Glomerular visceral epithelial cell (primary cell): ENCODE measurements at regions not wholly inside any gene's neighbourhood (a gene's known extent, or its start where the extent isn't known, plus 50 kb on each side); places are given as distances from the start of the nearest gene placed in this dataset.

Source experiments
- DNase-seq: peaks from one replicate; pipeline ENCODE4 v3.0.0-alpha.2; 2016; ENCODE audit errors: extremely low spot score

DNA sequence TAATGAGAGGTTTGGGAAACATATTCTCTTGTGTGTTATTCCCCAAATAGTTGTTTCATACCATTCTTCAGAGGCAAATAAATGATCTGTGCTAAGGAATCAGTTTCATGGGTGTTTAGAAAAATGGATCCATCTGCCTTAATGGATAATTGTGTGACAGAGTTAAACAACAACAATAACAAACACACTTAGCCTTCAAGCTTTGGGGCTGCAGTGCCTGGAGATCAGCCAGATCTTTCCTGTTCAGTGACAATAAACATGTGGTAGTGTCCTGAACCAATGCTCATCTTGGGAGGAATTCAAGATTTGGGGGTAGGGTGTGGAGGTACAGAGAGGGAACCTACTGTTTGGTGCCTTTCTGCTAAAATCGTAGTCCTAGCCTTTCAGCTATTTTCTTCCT lies 93.7 kb upstream of the PRICKLE1 start:
- no peak for DNase-seq

DNA sequence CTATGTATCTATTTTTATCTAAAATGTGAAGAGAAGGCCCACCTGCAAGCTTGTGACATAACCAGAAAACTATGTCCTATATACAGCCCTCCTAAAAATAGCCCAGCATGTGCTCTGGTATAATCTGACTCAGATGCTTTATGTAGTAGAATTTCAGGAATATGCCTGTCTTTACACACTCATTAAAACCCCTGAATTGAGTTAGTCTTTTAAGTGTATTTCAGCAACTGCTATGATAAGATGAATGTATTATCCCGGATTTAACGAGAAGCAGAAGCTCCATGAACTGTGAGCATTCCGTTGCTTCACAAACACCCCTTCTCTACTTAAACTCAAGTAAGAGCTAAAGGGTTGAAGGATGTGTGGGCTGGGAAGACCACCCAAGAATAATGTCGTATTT lies 89.9 kb upstream of the PRICKLE1 start:
- DNase-seq, result peak; percentile 25

DNA sequence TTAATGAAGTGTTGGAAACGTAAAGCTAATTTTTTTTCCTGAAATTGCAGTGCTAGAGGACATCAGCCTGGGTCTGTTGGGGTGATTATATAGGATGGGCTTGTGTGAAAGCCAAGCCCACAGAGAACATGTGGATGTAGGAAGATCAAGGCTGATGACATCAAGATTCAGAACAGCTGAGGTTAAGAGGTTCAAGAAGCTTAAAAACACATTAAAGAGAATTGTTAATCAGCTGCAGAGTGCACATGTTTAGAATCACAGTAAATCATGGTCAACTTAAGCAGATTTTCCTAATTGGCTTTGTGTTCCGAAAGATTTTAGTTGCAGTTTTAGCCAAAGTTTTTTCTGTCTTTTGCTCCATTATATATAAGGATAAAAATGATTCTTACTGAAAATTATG lies 87.9 kb upstream of the PRICKLE1 start:
- no peak for DNase-seq

DNA sequence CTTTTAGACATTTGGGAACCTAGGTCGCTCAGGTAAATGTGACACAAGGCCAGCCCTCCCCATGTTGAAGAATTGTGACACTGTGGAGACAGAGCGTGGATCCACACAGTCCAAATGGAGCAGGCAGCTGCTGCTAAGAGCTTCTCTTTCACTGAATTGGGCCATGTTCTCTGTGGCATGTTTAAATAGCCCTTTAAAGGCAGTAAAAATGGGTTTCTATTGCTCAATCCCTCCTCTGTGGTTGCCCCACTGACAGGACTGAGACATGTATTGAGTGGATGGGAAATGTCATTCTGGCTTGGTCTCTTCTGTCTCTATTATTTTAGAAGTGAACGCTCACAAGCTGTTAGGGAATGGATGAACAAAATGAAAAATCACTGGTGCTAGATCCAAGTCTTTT lies 84.0 kb upstream of the PRICKLE1 start:
- DNase-seq, result no peak

DNA sequence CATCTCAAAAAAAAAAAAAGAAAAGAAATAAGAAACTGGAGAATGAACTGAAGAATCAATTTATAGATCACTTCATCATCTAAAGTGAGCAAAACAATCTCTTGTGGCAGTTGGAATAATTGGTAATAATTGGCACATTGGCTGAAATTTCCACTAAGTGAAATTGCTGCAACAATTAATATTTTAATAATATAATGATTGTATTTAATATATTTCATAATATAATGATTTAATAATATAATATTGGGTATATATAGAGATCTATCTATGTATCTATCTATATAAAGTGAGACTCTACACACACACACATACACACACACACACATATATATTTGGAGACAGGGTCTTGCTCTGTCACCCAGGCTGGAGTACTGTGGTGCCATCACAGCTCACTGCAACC lies 81.2 kb upstream of the PRICKLE1 start:
- no peak for DNase-seq

DNA sequence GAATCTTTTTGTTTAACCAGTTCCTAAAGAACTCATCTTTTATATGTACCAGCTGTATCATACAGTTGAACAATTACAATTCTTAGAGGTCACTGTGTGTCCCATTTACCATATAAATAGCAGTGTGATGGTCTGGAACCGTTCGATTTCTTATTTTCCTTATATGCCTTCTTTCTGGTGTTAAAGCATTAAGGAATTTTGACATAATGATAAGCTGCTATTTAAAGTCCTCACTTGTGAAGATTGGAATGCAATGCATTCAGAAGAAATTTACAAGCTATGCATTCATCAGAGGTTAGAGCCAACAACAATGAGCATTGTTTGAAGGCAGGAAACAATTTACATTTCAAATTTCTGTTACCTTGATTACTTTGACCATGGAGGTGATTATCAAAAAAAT lies 80.0 kb upstream of the PRICKLE1 start:
- DNase-seq, result no peak

DNA sequence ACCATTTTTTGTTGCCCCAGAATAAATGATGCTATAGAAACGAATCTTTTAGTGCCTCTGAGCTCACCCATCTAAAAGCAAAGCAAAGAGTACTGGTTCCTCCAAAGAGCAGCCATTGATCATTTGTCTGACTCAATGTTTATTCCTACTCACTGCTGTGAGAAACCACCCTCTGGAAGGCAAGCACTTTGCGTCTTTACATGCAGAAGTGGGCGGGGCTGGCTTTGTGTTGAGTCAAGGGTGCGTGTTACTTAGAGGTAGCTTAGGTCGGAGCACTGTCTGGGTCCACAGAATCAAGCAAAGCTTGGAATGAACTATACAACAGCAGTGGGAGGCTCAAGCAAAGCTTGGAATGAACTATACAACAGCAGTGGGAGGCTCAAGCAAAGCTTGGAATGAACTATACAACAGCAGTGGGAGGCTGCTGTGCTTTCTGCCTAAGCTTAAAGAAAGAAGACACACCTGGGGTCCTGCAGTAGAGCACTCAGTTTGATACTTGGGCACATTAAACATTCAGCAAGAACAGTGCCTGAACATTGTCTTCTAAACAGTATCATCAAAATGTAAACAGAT lies 77.2 kb upstream of the PRICKLE1 start:
- DNase-seq, result no peak

DNA sequence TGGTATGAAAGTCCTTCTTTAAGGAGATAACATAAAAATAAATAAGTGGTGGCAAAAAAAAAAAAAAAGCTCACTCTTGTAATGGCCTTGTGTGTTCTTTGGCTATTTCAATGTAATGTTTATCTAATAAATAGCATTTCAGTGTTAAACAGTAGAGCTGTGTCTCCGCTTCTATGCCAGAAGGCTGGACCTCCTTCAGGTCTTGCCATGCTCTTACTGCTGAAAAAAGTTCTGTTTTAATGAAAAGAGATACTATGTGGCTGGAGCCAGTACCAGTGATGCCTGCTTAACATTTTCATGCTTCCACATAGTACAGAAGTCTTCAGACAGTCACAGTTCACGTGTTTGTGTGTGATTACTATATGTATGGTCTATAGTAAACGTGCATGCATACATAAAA lies 74.1 kb upstream of the PRICKLE1 start:
- DNase-seq, result no peak

DNA sequence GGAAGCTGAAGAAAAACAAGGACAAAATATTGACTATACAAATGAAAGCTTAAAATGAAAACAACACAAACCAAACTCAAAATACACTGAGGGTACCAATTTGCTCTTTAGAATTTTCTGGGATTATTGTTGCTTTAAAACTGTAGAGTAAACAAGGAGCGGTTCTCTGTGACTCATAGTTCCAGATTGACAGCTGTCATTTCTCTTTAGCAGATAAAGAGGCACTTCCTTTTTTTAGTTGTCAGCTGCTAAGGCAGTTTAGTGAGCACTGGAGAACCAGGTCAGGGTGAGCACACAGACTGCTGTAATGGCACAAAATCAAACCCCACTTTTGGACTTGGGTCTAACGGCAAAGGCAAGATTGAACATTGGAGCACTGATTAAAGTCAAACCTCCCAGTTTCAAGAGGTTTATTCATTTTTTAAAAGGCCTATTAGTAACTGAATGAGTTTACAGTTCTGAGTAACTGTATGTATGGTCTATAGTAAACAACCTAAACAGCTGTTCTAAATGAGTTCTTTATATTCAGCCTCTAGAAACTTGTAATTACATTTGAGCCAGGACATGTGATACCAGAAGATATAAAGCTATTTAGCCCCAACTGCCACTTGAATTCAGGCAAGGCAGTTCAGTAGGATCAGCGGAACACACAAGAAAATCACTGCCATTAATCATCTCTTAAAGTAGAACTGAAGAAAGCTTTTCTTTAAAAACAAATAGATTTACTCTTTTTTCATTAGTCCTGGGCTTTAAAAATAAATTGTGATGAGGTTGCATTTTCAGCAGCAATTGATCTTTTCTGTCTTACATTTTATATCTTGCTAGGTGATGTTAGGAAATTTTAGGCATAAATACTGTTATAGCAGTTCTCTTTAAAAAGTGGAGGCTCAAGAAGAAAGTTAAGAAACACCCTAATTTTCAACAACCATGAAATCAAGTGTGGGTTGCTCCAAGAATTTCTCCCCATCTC lies 71.7 kb upstream of the PRICKLE1 start:
- no peak for DNase-seq

DNA sequence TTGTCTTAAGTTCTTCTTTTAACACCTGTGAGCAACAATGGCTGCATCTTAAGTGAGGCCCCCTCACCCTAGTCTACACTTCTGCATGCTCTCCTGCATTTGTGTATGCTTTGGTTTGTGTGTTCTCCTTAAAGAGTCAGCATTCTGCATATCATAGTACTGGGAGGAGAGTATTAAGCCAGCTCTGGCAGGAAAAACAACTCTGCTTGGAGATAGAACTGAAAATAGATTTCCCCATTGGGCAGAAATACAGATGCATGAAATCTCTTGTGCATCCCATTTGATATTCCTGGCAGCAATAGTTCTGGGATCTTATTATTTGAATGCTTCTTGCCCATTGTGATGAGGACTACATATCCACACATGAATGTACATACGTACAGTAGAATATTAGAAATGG lies 70.6 kb upstream of the PRICKLE1 start:
- DNase-seq, result no peak

DNA sequence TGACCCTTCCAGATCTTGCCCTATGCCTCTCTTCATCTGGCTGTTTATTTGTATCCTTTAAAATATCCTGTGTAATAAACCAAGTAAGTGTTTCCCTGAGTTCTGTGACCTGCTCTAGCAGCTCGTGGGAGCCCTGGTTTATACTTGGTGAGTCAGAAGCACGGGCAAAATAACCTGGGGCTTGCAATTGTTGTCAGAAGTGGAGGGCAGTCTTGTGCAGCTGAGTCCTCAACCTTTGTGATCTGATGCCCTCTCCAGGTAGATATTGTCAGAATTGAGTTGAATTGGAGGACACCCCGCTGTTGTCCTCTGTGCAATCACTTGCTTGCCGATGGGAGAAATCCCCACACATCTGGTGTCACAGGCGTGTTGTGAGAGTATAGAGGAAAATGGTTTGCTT lies 62.5 kb upstream of the PRICKLE1 start:
- DNase-seq, result peak; percentile 11

DNA sequence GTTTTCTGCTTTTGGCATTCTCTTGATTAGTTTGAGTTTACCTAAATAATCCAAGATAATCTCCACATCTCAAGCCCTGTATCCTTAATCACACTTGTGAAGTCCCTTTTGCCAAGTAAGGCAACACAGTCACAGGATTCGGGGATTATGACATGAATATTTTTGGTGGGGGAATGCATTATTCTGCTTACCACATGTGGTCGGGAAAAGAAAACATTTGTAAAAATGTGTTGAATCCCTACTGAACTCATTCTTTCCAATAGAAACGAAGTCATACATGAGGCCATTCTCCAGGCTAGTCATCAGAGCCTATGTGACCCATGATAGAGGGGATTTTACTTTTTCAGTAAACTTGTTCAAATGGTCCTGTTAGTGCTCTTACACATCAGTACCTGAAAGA lies 58.5 kb upstream of the PRICKLE1 start:
- no peak for DNase-seq

DNA sequence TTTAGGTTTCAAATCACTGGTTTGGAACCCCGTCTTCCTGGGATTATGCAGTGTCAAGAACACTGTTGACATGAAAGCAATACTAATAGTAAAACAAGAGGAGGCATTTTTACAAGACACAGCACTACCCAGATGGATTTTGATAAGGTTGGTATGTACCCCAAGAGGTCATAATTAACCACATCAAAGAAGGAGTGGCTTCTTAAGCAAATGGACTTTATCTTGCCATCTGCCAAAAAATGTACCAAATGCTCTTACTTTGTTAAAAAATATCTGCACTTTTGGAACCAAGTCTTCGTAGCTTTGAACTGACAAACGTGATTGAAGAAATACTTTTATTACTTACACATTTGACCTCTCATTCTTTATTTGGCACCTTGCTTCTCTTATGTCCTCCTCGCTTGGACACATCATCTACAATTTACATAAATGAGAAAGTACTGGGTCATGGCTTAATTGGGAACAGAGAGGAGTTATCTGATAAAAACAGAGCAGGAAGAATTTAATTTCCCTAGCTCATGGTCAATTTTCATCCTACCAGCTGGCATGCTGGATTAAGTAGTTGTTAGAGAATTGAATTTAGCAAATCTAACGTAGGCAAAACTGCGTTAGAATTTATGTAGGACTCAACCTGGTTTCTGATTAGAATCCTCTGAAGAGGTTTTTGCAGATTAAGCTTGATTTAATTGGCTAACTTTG lies 54.5 kb upstream of the PRICKLE1 start:
- no peak for DNase-seq

DNA sequence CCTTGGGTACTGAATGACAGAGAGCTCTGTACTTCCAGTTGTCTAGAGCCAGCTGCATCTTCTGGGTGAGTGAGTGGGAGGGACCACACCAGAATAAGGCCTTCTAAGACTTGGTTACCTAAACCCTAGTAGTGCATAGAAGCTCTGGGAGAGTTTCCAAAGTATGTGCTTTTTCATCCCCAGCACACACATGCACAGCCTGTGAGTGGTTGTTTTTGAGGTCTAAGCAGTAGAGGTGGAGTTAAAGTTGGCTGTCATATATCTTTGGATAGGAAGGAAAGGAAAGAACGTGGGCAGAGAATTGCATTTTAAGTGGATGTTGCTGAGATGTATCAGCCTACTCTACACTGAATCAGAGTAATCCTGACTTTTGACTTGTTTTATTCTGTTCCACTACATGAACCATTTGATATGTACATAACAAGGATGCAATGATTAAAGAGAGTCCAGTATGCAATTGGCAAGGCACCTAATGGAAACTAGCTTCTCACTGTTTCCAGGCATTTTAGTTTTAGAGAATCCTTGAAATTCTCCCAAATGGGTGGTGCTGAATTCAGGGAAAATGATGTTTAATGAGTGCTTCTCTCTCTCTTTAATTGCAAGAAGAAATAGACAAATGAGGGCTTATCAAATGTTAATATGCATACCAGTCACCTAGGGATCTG lies 51.8 kb upstream of the PRICKLE1 start:
- no peak for DNase-seq

DNA sequence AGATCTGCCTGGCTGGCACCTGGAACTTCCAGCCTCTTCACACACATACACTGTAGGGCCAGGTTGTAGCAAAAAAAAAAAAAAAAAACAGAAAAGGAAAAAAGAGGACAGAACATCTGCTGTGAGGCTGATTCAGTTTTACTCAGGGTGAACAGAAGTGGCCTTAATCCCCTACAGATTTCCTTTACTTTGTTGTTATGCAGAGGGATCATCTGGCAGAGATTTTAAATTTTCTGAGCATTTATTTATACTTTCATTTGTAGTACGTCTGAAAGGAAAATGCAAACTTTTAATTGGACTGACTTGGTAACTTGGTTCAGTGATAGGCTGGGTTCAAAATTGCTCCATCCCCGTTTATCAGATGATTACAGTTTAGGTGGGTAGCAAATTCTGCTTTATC lies 50.8 kb upstream of the PRICKLE1 start:
- DNase-seq, result no peak

DNA sequence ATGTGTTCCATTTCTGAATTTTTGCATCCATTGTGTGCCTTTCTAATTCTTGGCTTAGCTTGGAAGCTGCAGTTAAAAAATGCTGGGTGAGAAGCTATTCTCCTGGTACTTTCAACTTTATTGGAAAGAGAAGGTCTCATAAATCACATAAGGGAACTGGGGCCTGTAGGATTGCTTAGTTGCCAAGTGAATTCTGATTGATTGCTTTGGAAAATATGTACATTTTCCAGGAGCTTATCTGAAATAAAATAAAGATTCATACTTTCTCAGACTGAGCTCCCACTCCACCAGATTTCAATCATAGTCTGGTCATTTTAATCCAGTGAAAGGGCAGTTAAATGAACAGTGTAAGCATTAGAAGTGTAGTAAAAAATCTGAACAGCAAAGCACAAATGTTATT lies 50.0 kb upstream of the PRICKLE1 start:
- no peak for DNase-seq
